ENCODE measurements at regions not wholly inside any gene's neighbourhood (a gene's known extent, or its start where the extent isn't known, plus 50 kb on each side); places are given as distances from the start of the nearest gene placed in this dataset.

- ChIA-PET CTCF (interaction anchor here (0.7 to 2.9 kb wide), 6 partner anchors 9 to 485 kb away, joined by 3 to 20 read pairs (median 4); no protein-coding TSS in a partner anchor), POLR2A (no interaction called here)
- Histone ChIP-seq H3K4me3 (ENCODE audit: low read depth, low read length) (no peak overlapping the region), H3K27me3 (ENCODE audit: control insufficient read depth, insufficient read depth, low read length) (no peaks in the 10 kb centered on the region), H3K36me3 (ENCODE audit: control insufficient read depth, insufficient read depth, low read length) (no peaks in the 10 kb centered on the region)
- DNase-seq (ENCODE audit: low read depth): no peak
- TF ChIP-seq CTCF (IDR thresholded peaks at IDR 0.05; ENCODE audit: insufficient read depth, low read depth, low read length): no peak
Observed at GRCh38 chr1:60279798-60280197, 206.2 kb upstream of the C1orf87 start.

DNA sequence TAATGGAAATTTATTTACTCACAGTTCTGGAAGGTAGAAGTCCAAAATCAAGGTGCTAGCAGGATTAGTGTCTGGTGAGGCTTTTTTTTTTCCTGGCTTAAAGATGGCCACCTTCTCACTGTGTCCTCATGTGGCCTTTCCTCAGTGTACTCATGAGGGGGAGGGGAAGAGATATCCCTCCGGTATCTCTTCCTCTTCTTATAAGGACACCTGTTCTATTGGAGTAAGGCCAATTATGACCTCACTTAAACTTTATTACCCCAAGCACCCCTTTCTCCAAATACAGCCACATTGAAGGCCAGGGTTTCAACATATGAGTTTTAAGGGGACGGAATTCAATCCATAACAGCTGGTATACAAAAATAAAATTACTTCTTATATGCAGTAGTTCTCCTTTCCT is 203.7 kb upstream of the C1orf87 start:
- ChIA-PET CTCF (no interaction called here), POLR2A (no interaction called here)
- TF ChIP-seq CTCF (IDR thresholded peaks at IDR 0.05; ENCODE audit: insufficient read depth, low read depth, low read length): no peak
- Histone ChIP-seq H3K27me3 (ENCODE audit: control insufficient read depth, insufficient read depth, low read length) (no peaks in the 10 kb centered on the region), H3K4me3 (ENCODE audit: low read depth, low read length) (no peak overlapping the region), H3K36me3 (ENCODE audit: control insufficient read depth, insufficient read depth, low read length) (no peaks in the 10 kb centered on the region)
- DNase-seq (ENCODE audit: low read depth): no peak

GRCh38 chr1:60274422-60275290 is 201.1 kb upstream of the C1orf87 start:
- POLR2A ChIA-PET: no interaction called here
- no peak for TF ChIP-seq CTCF (IDR thresholded peaks at IDR 0.05; ENCODE audit: insufficient read depth, low read depth, low read length)
- DNase-seq (ENCODE audit: low read depth): no peak
- Histone ChIP-seq H3K36me3 (ENCODE audit: control insufficient read depth, insufficient read depth, low read length) (no peaks in the 10 kb centered on the region), H3K27me3 (ENCODE audit: control insufficient read depth, insufficient read depth, low read length) (no peaks in the 10 kb centered on the region), H3K4me3 (ENCODE audit: low read depth, low read length) (no peak overlapping the region)
- CTCF ChIA-PET: no interaction called here

- ChIA-PET POLR2A (no interaction called here), CTCF (interaction anchor here (4.2 kb wide), 1 partner anchor 8 kb away, joined by 20 read pairs; no protein-coding TSS in a partner anchor)
- no peak for TF ChIP-seq CTCF (IDR thresholded peaks at IDR 0.05; ENCODE audit: insufficient read depth, low read depth, low read length)
- Histone ChIP-seq H3K36me3 (ENCODE audit: control insufficient read depth, insufficient read depth, low read length) (no peaks in the 10 kb centered on the region), H3K4me3 (ENCODE audit: low read depth, low read length) (no peak overlapping the region), H3K27me3 (ENCODE audit: control insufficient read depth, insufficient read depth, low read length) (no peaks in the 10 kb centered on the region)
- no peak for DNase-seq (ENCODE audit: low read depth)
Observed at GRCh38 chr1:60273185-60273584, 199.6 kb upstream of the C1orf87 start.

- H3K27me3 ChIP-seq (ENCODE audit: control insufficient read depth, insufficient read depth, low read length): no peaks in the 10 kb centered on the region
- ChIA-PET CTCF (interaction anchor here (1.3 to 4.2 kb wide), 2 partner anchors 10 to 298 kb away, joined by 4 to 20 read pairs; no protein-coding TSS in a partner anchor), POLR2A (no interaction called here)
- H3K4me3 ChIP-seq (ENCODE audit: low read depth, low read length): no peak overlapping the region
- no peak for TF ChIP-seq CTCF (IDR thresholded peaks at IDR 0.05; ENCODE audit: insufficient read depth, low read depth, low read length)
- no peak for DNase-seq (ENCODE audit: low read depth)
- no peaks in the 10 kb centered on the region for H3K36me3 ChIP-seq (ENCODE audit: control insufficient read depth, insufficient read depth, low read length)
Observed at GRCh38 chr1:60271041-60271440, 197.5 kb upstream of the C1orf87 start.
